ENCODE measurements at regions not wholly inside any gene's neighbourhood (a gene's known extent, or its start where the extent isn't known, plus 50 kb on each side); places are given as distances from the start of the nearest gene placed in this dataset.

- Histone ChIP-seq H3K36me3 (ENCODE audit: control insufficient read depth in 2 of 2, extremely low read depth in 1 of 2, insufficient read depth in 2 of 2, low read length in 2 of 2) (no peaks in the 10 kb centered on the region), H3K4me1 (ENCODE audit: control insufficient read depth, extremely low read depth, insufficient read depth, low read length) (no peaks in the 10 kb centered on the region), H3K9me1 (ENCODE audit: control insufficient read depth, extremely low read depth, insufficient read depth, low read length) (no peaks in the 10 kb centered on the region), H3K79me2 (ENCODE audit: control insufficient read depth, insufficient read depth, low read length) (no peaks in the 10 kb centered on the region), H3K9ac (ENCODE audit: control insufficient read depth, extremely low read depth, insufficient read depth, low read length) (no peak overlapping the region), H3K27me3 (ENCODE audit: control insufficient read depth, extremely low read depth, insufficient read depth, low read length) (no peaks in the 10 kb centered on the region), H3K4me2 (ENCODE audit: control insufficient read depth, extremely low read depth, insufficient read depth, low read depth, low read length) (no peak overlapping the region), H3K4me3 (ENCODE audit: control insufficient read depth in 2 of 3, extremely low read depth in 1 of 3, insufficient read depth in 2 of 3, low read depth in 1 of 3, low read length in 3 of 3) (no peak overlapping the region), H4K20me1 (ENCODE audit: control insufficient read depth, extremely low read depth, insufficient read depth, low read length) (no peaks in the 10 kb centered on the region), H2AFZ (ENCODE audit: control insufficient read depth, low read length) (no peak overlapping the region), H3K27ac (ENCODE audit: control insufficient read depth, insufficient read depth, low read length) (no peak overlapping the region), H3K9me3 (ENCODE audit: control insufficient read depth, low read depth, low read length) (no peaks in the 10 kb centered on the region)
- TF ChIP-seq, protein P1, sequence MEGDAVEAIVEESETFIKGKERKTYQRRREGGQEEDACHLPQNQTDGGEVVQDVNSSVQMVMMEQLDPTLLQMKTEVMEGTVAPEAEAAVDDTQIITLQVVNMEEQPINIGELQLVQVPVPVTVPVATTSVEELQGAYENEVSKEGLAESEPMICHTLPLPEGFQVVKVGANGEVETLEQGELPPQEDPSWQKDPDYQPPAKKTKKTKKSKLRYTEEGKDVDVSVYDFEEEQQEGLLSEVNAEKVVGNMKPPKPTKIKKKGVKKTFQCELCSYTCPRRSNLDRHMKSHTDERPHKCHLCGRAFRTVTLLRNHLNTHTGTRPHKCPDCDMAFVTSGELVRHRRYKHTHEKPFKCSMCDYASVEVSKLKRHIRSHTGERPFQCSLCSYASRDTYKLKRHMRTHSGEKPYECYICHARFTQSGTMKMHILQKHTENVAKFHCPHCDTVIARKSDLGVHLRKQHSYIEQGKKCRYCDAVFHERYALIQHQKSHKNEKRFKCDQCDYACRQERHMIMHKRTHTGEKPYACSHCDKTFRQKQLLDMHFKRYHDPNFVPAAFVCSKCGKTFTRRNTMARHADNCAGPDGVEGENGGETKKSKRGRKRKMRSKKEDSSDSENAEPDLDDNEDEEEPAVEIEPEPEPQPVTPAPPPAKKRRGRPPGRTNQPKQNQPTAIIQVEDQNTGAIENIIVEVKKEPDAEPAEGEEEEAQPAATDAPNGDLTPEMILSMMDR (optimal IDR thresholded peaks at IDR 0.05 in 1 of 3, IDR thresholded peaks at IDR 0.05 in 1 of 3, conservative IDR thresholded peaks at IDR 0.05 in 1 of 3; ENCODE audit: extremely low read depth in 1 of 3, insufficient read depth in 2 of 3, low read length in 3 of 3) = no peak
- TF ChIP-seq EZH2 (IDR thresholded peaks at IDR 0.05; ENCODE audit: low read length) = no peak
- FAIRE-seq (no peak), DNase-seq (ENCODE audit: low read depth, low spot score) (no peak)
- dilution Hi-C loops (cut with MboI; ENCODE audit: extremely low pct_ligation_motif_present, low sequenced_read_pairs) = no loop called here
Measured at GRCh38 chr4:131441004-131441688, 1707.9 kb upstream of the PCDH10 start.

- H3K27ac ChIP-seq (ENCODE audit: control insufficient read depth, insufficient read depth, low read length) = no peak overlapping the region
- DNase-seq (ENCODE audit: low read depth, low spot score) (no peak), FAIRE-seq (no peak)
- H3K4me3 ChIP-seq (ENCODE audit: control insufficient read depth in 2 of 3, extremely low read depth in 1 of 3, insufficient read depth in 2 of 3, low read depth in 1 of 3, low read length in 3 of 3) = no peak overlapping the region
- no peaks in the 10 kb centered on the region for H3K9me1 ChIP-seq (ENCODE audit: control insufficient read depth, extremely low read depth, insufficient read depth, low read length)
- no peaks in the 10 kb centered on the region for H3K27me3 ChIP-seq (ENCODE audit: control insufficient read depth, extremely low read depth, insufficient read depth, low read length)
- no peaks in the 10 kb centered on the region for H3K9me3 ChIP-seq (ENCODE audit: control insufficient read depth, low read depth, low read length)
- no peaks in the 10 kb centered on the region for H3K36me3 ChIP-seq (ENCODE audit: control insufficient read depth in 2 of 2, extremely low read depth in 1 of 2, insufficient read depth in 2 of 2, low read length in 2 of 2)
- TF ChIP-seq, protein P1 (optimal IDR thresholded peaks at IDR 0.05 in 1 of 3, IDR thresholded peaks at IDR 0.05 in 1 of 3, conservative IDR thresholded peaks at IDR 0.05 in 1 of 3; ENCODE audit: extremely low read depth in 1 of 3, insufficient read depth in 2 of 3, low read length in 3 of 3) = no peak
- TF ChIP-seq EZH2 (IDR thresholded peaks at IDR 0.05; ENCODE audit: low read length) = no peak
- peak overlapping the region; percentile 13 for H2AFZ ChIP-seq (ENCODE audit: control insufficient read depth, low read length)
- no peak overlapping the region for H3K4me2 ChIP-seq (ENCODE audit: control insufficient read depth, extremely low read depth, insufficient read depth, low read depth, low read length)
- no peaks in the 10 kb centered on the region for H4K20me1 ChIP-seq (ENCODE audit: control insufficient read depth, extremely low read depth, insufficient read depth, low read length)
- H3K79me2 ChIP-seq (ENCODE audit: control insufficient read depth, insufficient read depth, low read length) = no peaks in the 10 kb centered on the region
- dilution Hi-C loops (cut with MboI; ENCODE audit: extremely low pct_ligation_motif_present, low sequenced_read_pairs) = no loop called here
- H3K9ac ChIP-seq (ENCODE audit: control insufficient read depth, extremely low read depth, insufficient read depth, low read length) = no peak overlapping the region
- H3K4me1 ChIP-seq (ENCODE audit: control insufficient read depth, extremely low read depth, insufficient read depth, low read length) = no peaks in the 10 kb centered on the region
Measured at GRCh38 chr4:131447883-131448282, 1701.2 kb upstream of the PCDH10 start.
